ENCODE measurements at regions not wholly inside any gene's neighbourhood (a gene's known extent, or its start where the extent isn't known, plus 50 kb on each side); places are given as distances from the start of the nearest gene placed in this dataset.

DNA sequence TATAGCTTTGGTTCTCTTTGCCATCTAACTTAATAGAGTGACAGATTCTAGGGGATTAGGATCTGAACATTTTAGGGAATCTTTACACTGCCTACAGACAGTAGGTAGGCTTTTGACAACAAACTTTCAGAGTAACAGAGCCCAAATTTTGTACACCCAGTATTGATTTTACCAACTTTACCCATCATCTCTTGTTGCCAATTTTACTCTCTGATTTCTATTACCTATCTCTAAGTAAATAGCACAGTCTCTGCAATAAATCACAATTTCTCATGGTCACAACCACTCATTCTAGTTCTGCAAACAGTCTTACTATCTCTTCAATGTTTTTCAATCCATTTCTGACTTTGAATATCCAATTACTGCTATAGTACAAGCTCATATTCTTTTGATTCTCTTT lies 1097.6 kb upstream of the PHF14 start:
- DNase-seq = no peak

DNA sequence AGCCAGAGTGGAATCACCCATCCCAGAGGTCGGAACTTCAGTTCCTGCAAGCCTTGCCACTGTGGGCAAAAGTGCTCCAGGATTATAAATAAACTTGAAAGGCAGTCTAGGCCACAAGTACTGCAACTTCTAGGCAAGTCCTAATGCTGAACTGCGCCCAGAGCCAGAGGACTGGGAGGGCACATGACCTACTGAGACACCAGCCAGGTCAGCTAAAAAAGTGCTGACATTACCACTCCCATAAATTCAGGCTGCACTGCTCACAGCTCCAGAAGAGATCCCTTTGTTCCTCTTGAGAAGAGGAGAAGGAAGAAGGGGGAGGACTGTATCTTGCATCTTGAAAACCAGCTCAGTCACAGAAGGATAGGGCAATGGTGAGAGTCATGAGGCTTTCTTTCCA lies 1084.1 kb upstream of the PHF14 start:
- no peak for DNase-seq

- no peak for DNase-seq
Observed at GRCh38 chr7:9890092-9890491, 1083.6 kb upstream of the PHF14 start.

DNA sequence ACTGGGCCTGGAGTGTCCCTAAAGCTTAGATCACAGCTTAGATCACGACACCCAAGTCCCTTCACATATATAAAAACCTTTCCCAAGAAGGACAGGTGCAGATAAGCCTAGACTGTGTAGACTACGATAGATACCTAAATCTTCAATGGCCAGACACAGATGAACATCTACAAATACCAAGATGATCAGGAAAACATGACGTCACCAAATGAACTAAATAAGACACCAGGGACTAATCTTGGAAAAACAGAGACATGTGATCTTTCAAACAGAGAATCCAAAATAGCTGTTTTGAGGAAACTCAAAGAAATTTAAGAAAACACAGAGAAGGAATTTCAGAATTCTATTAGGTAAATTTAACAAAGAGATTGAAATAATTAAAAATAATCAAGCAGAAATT lies 1082.6 kb upstream of the PHF14 start:
- no peak for DNase-seq

DNA sequence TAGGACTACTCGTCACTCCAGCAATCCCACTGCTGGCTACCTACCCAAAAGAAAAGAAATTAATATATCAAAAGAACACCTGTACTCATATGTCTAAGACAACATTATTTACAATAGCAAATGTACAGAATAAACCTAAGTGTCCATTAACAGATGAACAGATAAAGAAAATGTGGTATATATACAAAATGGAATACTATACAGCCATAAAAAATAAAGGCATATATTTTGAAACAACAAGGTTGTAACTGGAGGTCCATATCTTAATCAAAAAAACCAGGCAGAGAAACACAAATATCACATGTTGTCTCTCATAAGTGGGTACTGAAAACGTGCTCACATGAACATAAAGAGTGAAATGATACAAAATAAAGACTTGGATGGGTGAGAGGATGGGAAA lies 1073.3 kb upstream of the PHF14 start:
- DNase-seq = no peak

GRCh38 chr7:9921326-9921725 lies 1052.3 kb upstream of the PHF14 start:
- no peak for DNase-seq

- DNase-seq = no peak
Observed at GRCh38 chr7:9937944-9938631, 1035.6 kb upstream of the PHF14 start.

DNA sequence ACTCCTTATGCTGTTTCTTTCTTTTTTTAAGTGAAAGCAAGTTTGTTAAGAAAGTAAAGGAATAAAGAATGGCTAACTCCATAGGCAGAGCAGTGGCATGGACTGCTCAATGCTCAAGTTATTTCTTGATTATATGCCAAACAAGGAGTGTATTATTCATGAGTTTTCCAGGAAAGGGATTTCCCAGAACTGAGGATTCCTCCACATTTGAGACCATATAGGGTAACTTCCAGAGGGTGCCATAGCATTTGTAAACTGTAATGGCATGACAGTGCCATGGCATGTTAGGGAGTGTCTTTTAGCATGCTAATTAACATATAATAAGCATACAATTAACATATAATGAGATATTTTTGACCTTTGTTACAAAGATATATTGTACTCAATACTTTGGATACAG lies 1034.5 kb upstream of the PHF14 start:
- no peak for DNase-seq

DNA sequence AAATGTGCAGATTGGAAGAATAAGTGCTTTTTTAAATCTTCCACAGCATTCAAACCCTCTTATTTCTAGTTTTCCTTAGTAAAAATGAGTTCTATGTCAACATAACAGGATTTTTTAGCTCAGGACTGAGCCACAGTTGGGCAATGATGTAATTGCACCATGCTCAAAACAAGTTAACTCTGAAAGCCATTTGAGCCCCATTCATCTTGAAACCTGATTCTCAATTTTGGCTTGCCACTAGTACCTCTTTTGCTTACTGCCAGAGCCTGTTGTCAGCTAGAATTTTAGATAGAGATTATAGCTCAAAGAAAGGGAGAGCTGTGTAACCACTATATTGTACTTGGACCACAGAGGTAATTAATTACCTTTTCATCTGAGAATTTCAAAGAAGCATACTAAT lies 1028.5 kb upstream of the PHF14 start:
- no peak for DNase-seq

GRCh38 chr7:9945857-9946256 lies 1027.8 kb upstream of the PHF14 start:
- no peak for DNase-seq

DNA sequence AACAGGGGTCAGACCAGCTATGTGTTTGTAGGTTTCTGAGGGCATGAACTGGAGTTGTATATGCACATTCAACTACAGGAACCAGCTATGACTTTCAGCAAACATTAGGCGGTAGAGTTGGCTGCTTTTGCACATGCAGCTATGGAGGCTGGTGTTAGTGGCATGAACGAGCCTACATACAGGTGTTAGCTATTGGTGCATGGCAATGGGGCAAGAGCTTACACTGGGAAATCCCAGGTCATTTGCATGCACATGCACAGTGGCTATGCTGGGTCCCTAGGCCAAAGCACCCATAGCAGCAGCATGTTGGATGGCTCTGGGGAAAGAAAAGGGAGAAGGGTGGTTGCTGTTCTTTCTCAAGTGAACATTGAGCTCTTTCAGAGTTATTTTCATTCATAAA lies 1018.5 kb upstream of the PHF14 start:
- DNase-seq = no peak

DNA sequence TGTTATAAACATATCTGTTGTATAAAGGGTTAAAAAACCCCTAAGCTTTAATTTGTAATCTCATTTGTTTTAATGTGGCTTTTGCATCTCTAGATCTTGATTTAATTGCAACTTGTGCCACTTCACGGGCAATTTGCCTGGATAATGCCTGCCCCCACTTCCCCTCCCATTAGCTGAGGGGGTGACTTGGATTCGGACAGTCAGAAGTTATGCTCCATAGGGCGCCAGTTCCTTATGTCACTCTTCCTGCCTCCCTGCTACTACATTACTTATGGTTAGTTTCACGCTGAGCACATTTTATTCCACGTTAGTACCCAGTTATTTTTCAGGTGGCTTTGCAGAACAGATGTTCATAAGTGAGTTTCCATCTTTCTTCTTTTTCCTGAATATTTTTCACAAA lies 1015.2 kb upstream of the PHF14 start:
- DNase-seq = no peak

DNA sequence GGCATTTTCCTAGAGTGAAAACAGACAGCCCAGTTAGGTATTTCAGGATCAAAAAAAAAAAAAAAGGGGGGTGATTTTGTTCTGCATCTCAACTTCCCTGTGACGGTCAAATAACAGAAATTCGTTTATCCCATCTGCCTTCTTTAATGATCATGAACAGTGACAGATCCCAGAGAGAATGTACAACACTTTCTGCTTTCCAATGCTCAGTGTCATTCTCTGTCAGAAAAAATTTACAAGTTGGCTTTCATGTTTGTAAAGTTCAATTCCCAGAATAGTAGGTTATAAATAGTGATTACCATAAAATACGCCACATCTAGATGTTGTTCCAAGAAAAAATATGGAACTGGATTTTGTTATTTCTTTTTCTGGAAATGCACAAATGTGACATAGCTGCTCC lies 1013.2 kb upstream of the PHF14 start:
- no peak for DNase-seq

DNA sequence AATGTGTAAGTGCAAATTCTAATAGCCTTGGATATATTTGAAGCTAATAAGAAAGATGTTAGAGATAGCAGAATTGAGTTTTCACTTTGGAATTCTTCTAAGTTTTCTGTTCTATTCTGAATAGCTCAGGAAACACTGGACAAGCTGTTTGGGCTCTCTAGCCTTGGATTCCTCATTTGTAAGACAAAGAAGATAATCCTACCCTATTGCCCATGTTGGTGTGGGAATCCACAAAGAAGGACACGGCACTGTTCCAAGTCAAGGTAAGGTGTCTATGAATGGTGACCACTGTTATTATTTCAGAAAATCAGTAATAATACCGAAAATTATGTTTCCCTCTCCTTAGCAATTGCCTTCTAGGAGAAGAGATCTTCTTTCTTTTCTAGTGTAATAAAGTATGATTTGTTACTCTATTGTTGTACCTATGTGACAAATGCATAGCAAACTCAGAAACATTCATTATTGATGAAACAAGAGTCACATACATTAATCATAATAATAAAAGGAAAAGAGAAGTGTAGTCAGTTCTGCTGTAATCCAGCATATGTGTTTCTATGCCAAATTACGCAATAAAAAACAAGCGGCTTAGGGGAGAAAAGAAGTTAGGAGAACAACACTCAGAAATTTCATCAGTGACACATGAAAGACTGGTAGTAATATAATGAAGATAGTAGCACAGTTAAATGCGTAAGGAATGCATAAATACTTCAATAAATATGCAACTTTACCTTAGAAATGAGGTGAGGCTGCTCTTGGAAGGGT lies 1012.3 kb upstream of the PHF14 start:
- no peak for DNase-seq

- DNase-seq = no peak
Observed at GRCh38 chr7:9962742-9963141, 1010.9 kb upstream of the PHF14 start.

GRCh38 chr7:9978106-9979064 lies 995.3 kb upstream of the PHF14 start:
- no peak for DNase-seq

DNA sequence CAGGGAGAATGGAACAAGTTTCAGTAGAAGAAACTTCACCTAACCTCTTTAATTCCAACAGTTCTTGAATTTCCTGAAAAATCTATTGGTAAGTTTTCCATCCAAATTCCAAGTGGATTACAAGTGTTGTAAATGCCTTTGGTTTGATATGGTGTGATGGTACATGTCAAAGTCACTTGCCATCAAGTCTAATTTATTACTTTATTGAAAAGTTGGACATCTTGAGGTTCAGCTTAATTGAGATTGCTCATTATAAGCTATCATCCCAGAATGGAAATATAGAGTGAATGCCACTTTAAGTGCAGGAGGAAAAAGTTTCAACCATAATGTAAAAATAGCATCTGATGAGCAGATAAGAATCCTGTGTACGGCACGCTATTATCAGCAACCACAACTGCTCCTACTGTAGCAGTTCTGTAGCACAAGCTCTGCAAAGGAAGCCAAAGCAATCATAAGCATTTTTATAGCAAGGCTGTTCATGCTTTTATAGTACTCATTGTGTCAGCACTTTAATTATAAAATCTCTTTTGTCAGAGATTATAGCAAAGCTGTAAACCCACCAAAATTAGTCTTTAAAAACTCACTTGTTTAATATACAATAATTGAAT lies 991.8 kb upstream of the PHF14 start:
- no peak for DNase-seq

DNA sequence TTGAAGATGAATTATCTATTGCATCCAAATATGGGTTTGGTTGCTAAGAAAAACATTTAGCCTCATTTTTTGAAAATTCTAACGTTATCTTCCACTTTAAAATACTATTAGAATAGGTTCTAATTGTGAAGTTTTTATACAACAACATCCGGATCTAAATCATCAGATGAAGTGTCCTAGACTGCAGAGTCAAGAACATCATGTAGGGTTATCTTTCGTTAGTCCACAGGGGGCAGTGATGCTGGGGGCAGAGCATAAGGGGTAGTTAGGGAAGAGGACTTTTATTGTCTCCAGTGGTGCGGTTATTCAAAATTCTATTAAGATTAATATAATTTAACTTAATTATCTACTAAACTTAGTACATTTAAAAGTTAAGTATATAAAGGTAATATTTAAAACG lies 990.6 kb upstream of the PHF14 start:
- no peak for DNase-seq

GRCh38 chr7:10015687-10016086 lies 958.0 kb upstream of the PHF14 start:
- DNase-seq = no peak

DNA sequence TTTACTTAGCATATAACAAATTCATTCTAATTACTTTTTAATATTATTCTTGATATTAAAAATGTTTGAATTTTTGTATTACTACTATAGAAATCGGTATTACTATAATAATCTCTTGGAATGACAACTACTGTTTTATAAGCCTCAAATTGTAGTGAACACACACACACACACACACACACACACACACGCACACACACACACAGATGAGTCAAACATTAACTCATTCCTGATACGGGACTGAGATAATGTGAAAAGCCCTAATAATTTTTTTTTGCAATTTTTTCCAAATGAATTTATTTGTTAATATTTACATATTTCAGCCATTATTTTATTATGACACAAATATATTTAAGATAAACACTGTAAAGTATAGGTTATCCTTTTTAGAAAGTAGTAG lies 951.2 kb upstream of the PHF14 start:
- DNase-seq = no peak

GRCh38 chr7:10022957-10023356 lies 950.7 kb upstream of the PHF14 start:
- no peak for DNase-seq

DNA sequence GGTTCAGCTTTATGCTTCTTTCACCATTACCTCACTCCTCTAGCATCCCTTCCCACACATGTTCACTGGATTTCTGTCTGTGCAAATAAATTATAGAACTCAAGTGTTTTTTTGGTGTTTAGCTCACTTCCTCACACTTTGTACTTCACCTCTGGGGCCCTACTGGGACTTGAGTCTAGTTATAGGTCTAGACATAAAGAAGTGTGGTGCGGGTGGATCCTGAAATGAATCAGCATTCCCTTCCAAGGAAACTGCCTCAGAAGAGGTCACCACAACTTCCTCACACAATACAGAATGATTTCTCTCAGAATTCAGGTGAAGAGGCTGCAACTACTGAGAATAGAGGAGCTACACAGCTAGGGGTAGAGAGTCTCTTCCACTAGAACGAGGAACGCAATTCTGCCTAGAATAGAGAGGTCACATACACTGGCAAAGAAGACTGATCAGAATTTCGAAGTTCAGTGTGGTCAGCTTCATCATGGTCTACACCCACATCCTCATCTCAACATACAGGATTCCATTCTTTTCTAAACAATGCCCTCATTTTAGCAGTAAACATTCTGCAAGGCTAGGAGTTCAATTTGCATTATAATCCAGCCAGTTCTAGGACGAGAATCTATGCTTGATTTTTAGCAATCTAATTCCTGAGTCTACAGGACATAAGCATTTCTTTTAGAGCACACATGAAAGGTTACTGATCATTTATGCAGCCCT lies 938.7 kb upstream of the PHF14 start:
- no peak for DNase-seq

DNA sequence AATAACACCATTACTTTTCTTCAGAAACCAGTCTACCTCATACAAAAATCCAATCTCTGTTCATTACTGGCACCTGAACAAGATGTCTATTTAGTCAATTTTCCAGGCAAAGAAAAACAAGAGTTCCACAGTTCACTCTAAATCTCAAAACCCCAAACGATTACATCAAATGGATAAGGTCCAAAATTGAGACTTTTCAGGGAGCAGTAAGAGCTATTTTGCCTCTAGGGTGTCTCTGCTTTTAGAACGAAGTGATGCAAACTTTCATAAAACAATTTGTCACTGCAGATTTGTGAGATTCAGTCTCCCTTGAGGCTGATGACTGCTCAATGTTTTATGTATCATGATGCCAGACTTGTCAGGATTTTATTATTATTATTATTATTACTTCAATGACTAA lies 937.0 kb upstream of the PHF14 start:
- no peak for DNase-seq
